NCI-H345 (cell line): ENCODE measurements at regions not wholly inside any gene's neighbourhood (a gene's known extent, or its start where the extent isn't known, plus 50 kb on each side); places are given as distances from the start of the nearest gene placed in this dataset.

Experiments
- DNase-seq: peaks from one replicate; lab custom pipeline; 2025; lab: John Stamatoyannopoulos, UW

- DNase-seq = no peak
Observed at GRCh38 chr7:26553582-26553981, 261.9 kb downstream of the SNX10 start.

GRCh38 chr7:26554952-26555351 lies 263.3 kb downstream of the SNX10 start:
- no peak for DNase-seq

- peak; percentile 38 for DNase-seq
Observed at GRCh38 chr7:26556061-26556881, 264.6 kb downstream of the SNX10 start.

- DNase-seq = no peak
Observed at GRCh38 chr7:26560526-26561256, 269.0 kb downstream of the SNX10 start.

GRCh38 chr7:26562841-26563240 lies 271.2 kb downstream of the SNX10 start:
- DNase-seq = no peak

GRCh38 chr7:26563406-26563805 lies 271.7 kb downstream of the SNX10 start:
- no peak for DNase-seq

GRCh38 chr7:26567266-26567665 lies 275.6 kb downstream of the SNX10 start:
- DNase-seq = no peak

- no peak for DNase-seq
Observed at GRCh38 chr7:26574476-26574875, 282.8 kb downstream of the SNX10 start.

- DNase-seq = no peak
Observed at GRCh38 chr7:26580064-26580591, 284.3 kb downstream of the SKAP2 start.

- DNase-seq = no peak
Observed at GRCh38 chr7:26580711-26581110, 283.7 kb downstream of the SKAP2 start.

- DNase-seq = peak; percentile 93
Observed at GRCh38 chr7:26583094-26583648, 281.2 kb downstream of the SKAP2 start.

- peak; percentile 65 for DNase-seq
Observed at GRCh38 chr7:26584326-26584725, 280.1 kb downstream of the SKAP2 start.

- peak; percentile 94 for DNase-seq
Observed at GRCh38 chr7:26584987-26585665, 279.3 kb downstream of the SKAP2 start.

- no peak for DNase-seq
Observed at GRCh38 chr7:26587536-26587935, 276.9 kb downstream of the SKAP2 start.

GRCh38 chr7:26588511-26588910 lies 275.9 kb downstream of the SKAP2 start:
- DNase-seq = peak; percentile 11

GRCh38 chr7:26590709-26591108 lies 273.7 kb downstream of the SKAP2 start:
- no peak for DNase-seq

- no peak for DNase-seq
Observed at GRCh38 chr7:26592011-26592410, 272.4 kb downstream of the SKAP2 start.

GRCh38 chr7:26593393-26593792 lies 271.0 kb downstream of the SKAP2 start:
- no peak for DNase-seq

- DNase-seq = no peak
Observed at GRCh38 chr7:26593896-26594295, 270.5 kb downstream of the SKAP2 start.

GRCh38 chr7:26594553-26594952 lies 269.8 kb downstream of the SKAP2 start:
- no peak for DNase-seq

- DNase-seq = no peak
Observed at GRCh38 chr7:26598867-26599266, 265.5 kb downstream of the SKAP2 start.

- DNase-seq = no peak
Observed at GRCh38 chr7:26599982-26600381, 264.4 kb downstream of the SKAP2 start.
